ENCODE measurements at regions not wholly inside any gene's neighbourhood (a gene's known extent, or its start where the extent isn't known, plus 50 kb on each side); places are given as distances from the start of the nearest gene placed in this dataset.

DNA sequence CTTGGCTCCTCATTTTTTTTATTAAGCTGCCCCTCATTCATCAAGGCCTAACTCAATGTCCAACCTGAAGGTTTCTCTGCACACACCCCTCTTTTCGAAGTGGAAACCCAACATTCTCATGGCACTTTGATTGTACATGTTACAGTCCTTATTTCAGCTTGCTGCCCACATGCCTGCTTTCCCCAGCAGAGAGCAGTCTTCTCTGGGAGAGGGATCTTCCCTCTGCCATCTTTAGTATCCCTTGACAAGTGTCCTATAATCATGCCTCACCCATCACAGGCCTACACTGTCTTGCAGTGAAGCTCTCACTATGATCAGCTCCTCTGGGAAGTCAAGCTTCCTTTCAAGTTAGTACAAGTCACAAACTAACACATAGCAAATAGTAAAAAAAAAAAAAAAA lies 175.1 kb downstream of the ACER2 start:
- no peak for DNase-seq

DNA sequence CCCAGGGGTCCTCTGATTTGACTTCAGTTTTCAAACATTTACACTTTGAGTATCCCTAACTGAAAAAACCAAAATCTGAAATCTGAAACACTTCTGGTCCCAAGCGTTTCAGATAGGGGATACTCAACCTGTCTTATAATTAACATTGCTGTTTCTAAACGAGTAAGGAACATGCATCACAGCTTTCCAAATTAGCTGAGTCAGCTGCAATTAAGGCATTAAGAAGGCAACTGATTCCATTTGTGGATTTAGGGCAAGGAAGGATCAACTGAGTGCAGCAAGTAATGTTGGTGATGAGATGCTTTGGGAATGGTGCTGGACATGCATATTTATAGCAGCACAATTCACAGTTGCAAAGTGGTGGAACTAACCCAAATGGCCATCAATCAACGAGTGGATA lies 168.6 kb downstream of the ACER2 start:
- DNase-seq, result no peak

DNA sequence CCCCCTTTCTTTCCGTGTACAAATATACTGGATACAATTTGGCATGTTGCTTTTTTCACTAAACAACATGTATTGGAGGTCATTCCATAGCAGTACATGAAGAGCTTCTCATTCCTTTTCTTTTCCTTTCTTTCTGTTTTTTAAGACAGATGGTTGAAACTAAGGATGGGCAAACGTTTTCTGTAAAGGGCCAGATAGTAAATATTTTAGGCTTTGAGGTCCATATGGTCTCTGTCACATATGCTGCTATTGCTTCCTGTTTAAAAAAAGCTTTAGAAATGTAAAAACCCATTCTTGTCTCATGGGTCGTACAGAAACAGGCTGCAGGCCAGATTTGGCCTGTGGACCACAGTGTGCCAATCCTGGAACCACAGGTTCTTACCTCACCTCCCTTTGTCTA lies 160.1 kb downstream of the ACER2 start:
- DNase-seq, result no peak

DNA sequence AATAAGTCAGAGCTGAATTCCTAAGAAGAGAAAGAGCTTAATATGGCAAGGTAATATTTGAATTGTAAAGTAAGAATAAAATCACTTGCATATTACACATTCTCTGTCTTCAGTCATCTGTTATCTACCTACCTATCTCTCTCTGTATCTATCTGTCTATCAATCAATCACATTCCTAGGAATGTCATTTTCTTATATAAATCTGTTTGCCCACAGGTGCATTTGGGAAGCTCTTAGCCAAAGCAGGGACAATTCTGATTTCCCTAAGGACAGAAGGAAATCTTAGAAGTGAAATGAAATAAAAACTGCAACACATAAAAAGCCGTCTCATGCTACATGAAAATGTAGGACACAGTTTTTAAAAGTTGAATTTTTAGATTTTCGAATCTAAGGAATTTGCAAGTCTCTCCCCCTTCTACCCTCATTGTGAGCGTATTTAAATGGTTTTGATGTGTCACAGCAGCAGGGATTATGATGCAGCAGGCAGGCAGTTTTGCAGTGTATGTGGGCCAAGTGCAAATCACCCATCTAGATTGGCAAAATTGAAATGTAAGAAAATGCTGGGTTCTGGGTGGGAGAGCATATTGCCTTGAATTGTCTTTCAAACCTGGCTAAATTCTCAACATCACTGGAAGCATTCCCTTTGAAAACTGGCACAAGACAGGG lies 155.7 kb downstream of the ACER2 start:
- no peak for DNase-seq

DNA sequence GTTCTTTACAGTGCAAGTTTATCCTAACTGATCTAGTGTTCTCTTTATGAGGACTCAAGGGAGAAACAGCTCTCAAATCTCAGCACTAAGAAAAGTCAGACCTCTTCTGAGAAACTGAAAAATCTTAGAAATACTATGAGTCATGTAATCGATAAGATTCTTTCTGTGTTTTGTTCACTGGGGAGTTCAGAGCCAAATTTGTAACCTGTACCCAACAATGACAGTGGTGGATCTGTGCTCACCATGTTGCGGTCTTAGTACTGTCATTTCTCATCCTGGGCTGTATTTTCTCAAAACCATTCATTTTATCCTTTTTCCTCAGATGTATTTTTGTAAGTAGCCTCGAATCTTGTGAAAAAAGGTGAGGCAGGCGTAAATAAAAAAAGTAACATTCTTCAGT lies 146.4 kb downstream of the ACER2 start:
- no peak for DNase-seq

DNA sequence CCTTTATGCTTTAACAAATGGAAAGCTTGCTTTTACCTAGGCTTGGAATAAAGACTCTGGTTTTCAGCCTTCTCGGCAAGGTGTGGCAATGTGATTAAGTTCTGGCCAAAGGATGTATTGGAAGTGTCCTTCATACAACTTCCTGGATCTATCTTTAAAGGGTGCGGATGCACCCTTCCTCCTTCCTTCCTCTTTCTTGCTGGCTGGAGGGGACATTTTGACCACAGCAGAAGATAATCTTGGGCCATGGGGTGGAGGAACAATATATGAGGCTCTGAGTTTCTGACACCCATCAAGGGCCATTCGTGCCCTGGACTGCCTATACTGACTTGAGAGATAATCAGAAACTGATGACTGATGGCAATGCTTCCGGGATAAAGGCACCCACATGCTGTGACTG lies 145.7 kb downstream of the ACER2 start:
- no peak for DNase-seq

DNA sequence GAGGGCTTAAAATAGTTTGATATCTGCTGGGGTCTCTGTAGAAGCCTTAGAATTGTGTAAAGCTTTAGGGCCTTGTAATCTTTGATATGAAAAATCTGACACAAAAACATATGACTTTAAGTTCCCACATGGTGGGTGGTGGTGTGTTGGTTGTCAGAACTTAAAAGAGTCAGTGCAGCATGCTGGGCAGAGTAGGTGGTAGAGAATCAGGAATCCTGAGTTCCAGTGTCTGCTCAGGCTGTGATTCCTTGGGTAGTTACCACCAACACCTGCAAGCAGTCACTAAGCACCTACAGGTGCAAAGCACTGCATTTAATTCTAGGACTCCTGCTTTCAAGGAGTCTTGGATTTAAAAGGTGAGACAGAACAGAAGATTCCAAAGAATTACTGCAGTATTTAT lies 144.6 kb downstream of the ACER2 start:
- DNase-seq, result no peak

DNA sequence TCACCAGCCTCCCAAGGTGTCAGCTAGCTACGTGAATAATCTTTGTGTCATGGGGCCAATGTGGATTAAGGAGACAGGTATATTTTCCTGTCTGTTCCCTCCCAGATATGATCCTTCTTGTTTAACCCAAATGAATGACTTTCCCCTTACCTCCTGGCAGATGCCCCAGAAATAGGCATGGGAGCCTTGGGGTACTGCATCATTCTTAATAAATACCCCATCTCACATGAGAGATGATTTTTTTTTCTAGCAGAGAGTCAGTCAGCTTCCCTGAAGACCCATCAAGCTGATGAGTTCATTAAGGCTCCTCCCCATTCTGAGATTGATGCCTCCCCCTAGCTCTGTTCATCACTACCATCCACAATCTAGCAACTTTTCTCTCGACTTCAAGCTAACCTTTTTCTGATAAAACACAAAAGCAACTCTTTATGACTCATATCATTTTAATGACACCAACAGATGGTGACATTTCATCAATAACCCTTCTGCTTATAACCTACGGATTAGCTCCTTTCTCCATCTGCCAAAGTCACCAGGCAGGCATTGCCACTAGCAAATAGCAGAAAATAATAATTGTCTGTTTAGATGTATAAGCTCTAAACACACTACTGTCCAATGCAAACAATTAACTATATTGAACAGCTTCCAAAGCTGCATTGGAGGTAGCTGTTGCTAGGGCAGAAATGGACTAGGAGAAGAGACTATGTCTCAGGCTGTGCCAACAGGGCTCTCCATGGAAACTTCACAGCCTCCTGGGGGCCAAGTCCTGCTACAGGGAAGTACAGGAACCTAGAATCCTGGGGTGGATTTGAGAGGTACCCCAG lies 143.7 kb downstream of the ACER2 start:
- DNase-seq, result no peak

DNA sequence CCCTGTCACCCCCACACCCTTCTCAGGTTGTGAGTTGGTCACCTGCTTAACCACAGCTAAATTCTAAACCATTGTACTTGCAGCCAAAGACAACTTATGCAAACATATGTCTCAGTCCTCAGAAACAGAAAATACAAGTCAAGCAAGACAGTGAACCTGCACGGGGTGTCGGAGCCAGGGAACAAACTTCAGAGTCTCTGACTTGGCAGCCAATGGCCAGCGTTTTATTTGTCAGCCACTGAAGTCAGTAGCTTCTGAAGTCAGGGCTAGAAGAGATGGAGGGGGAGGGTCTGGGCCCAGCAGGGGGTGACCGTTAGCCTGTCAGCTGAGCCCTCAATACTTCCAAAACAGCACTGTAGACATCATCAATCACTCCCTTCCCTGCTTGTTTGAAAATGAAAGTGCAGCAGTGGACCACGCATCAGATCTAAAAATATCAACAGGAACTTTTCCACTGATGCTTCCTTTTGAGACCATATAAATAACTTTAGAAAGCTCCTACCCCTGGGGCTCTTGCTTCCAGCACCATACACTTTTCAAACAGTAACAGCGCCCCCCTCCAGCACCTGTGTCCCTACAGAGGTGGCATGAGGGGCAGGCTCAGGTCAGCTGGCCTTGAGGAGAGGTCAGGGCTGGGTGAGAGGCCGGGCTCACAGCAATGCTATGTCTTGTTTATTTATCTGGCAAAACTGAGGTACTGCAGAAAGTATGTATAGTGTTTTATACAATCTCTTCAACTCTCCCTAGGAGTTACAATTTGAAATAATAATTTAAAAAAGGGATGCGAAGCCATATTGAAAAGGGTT lies 142.5 kb downstream of the ACER2 start:
- DNase-seq, result no peak

DNA sequence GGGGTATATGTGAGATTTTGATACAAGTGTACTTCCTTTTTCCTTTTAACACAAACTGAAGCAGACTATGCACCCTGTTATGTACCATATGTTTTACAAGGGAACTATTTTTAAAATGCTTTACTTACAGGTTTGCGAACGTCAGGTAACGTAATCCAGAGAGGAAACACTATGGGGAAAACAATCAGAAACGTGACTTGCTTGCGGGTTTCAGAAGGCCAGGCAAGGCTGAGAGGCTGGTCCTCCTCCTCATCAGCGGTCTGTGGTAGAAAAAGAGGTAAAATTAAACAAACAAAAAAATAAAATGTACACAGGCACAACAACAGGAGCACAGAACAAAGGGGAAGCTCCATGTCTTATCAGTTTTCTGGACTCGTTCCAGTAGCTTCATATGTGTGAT lies 141.2 kb downstream of the ACER2 start:
- DNase-seq, result no peak

DNA sequence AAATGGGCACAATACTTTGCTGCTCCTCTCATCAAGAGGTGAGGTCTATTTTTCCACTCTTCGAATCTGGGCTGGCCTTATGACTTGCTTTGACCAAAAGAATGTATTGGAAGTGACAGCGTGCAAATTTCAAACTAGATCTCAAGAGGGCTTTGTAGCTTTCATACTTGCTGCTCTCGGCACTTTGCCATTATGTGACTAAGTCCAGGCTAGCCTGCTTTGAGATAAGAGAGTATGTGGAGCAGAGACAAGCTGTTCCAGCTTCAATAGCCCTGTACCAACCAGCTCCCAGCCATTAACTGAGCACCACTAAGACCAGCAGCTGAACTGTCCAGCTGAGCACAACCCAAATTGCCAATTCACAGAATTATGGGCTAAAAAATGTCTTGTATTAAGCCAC lies 124.6 kb downstream of the ACER2 start:
- peak; percentile 25 for DNase-seq

DNA sequence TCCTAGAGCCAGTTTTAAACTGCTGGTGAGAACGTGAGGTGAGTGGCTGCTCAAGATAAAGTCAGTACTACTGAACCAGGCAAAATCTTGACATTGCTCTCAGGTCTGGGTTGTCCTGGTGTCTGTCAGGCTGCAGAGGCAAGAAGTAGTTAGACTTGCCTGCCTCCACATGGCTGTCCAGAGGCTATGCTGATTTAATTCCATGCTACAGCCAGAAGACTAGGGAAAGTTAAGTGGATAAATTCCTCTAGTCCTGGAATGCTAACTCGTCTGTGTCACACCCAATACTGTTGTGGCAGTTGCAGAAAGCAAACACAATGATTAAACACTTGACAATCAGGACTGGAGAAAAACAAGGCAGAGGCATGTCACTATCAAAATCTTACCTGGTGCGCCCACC lies 118.9 kb downstream of the ACER2 start:
- DNase-seq, result no peak

DNA sequence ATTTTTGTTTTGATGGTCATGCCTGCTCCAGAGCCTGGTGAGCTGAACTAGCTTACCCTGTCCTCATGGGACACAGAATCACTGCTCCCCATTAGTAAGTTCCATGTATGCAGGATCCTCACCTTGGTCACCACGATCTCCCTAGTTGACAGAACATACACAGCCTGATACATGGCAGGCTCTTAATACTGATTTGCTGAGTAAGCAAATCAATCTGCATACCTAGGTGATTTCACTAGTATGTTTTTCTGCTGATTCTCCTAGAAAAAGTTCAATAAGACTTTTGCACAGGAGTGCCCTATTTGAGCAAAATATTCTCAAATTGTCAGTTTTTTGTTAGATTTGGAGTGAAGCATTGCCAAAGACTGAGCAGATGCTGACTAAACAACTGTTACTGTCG lies 113.7 kb downstream of the ACER2 start:
- DNase-seq, result no peak

DNA sequence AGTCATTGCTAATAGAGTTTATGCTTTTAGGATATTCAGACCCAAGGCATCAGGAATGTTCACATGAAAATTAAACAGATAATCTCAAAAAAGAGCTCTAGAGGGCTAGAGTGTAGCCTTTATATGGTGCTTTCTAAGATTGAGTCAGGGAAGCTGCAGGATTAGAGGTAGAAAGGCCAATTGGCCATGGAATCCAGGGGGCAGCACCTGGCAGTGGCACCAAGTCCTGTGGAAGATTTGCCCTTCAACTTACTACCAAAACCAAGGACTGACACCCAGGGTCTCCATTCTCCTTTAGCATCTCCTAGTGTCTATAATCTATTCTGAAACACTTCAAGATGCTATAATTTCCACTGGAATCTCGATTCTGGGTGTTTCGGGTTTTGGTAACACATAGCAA lies 112.4 kb downstream of the ACER2 start:
- DNase-seq, result no peak

DNA sequence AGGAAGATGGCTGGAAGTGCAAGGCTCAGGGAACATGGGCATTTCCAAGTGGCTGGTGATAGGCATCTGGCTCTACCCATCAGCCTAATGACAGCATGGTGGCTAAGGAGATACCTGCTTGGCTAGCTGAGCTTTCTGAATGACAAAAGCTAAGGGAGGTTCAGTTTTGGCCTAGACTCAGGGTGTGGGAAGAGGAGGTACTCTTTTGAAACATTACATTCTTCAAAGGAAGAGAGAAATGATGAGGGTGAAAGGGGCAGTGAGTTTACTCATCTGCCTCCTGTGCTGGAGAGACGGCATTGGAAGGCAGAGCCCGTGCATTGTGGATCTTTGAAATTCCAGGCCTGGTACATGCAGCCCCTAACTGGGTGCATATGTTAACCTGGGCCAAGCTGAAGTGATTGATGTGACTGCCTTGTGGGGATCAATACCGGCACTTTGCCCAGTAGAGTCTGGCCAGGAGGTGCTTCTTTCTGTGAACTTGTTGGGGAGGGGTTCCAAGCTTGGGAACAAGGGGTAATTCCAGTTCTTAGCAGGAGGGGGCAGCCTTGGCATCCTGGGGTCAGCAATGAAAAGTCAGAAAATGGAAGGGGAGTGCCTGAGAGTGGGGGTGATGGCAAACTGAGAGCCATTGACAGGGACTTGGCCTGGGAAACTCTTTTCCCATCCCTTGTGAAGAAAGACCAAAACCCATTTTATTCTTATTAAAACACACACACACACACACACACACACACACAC lies 108.6 kb downstream of the ACER2 start:
- DNase-seq, result no peak

DNA sequence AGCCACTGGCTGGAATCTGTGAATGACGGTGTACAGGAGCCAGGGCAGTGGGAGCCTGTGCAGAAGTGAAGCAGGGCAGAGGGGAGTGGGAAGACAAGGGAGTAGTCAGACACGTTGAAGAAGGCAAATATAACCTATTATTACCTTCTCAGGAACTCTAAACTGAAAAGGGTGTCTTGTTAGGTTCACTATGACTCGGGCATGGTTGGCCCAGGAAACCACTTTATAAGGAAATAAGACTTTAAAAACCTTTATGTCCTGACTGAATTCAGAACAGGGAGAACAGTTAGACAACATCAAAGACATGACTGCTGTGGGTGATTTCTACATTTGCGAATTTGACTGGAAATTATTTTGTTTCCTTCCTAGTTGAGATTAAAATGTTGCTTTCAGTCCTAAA lies 107.5 kb downstream of the ACER2 start:
- no peak for DNase-seq

DNA sequence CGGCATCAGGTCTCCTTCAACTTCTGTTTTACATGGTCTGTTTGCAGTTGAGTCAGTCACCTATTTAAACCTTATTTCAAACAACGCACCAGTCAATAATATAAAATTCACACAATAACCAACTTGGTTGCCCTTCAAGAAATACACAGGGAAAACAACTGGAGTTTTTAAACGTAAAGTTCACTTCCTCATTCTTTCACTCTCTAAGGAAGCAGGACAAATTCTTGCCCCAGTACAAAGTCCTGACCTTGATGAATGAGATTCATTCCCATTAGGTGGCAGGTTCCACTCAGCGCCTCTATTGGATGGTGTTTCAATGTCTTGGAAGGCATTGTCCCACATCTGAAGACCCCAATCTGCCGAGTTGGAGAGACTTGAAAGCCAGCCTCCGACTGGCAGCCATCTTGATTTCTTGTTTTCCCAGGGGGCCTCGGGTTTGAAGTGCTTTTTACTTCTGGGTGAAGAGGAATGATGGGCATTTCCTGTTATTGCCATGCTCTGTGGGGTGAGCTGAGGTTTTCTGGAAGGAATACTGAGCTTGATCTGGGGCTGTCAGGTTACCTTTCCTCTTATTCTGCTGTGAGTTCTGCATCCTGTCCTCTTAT lies 105.0 kb downstream of the ACER2 start:
- no peak for DNase-seq

DNA sequence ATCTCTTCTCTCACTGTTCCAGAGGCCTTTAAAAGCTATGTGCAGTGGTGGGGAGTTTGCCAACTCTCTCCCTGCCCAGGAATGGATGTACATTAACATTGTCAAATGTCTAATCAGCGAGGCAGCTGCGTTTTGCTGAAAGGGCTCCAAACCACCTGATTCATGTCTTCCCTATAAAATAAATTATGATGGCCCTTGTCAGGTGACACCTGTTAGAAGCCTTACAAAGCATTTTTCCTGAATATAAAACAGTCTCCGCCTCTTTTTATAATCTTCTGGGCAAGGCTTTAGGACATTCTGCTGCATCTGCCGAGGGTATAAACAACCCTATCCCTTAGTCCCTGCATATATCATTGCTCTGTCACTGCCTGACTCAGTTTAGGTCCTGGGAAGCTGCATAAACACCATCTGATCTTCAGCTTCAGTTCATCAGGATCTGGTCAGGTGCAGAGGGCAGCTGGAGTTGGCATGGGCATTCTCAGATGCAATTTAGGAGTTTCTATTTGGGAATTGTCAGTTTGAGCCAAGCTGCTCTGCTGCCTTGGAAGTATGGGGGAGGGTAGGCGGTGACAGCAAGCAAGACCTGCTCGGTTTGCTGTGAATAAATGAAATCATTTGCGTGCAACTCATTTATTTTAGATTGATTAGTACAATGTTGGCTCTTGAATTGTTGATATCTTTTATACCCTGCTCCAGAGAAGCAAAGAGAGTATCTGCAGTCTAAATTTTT lies 103.5 kb downstream of the ACER2 start:
- DNase-seq, result no peak

DNA sequence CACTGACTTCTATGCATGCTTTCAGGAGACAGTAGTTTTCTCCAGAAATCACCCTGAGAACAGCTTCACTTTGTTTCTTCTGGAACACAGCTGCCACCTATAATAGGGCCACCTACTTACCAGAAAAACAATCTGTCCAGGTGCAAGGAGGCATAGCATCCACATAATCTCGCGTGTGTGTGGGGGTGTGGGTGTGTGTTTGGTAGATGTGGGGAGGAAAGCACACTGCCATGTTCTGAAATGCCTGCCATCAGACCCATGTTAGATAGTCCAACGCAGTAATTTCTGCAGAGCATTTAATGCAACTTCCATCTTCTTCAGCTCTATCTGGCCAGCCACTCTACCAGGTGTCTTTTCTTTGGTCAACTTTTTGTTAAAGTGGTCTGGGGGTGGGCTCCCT lies 102.9 kb downstream of the ACER2 start:
- no peak for DNase-seq

DNA sequence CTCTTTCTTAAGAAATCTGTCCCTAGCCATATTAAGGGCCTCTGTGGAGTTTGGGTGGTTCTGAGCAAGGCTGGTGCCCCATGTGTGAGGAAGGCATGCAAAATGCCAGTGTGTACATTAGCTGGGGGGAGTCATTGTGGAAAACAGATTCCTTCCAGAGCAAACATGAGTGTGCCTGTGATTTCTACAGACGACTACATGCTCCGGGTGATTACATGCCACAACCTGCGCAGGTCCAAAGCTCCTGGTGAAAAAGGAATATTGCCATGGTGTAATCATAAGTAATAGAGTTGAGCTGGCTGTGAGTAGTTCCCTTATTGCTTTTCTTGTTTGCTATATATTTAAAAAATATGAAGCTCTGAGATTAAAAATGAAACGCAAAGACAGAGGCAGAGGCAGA lies 102.1 kb downstream of the ACER2 start:
- no peak for DNase-seq

All from NCI-H226 (cell line).